ENCODE measurements at regions not wholly inside any gene's neighbourhood (a gene's known extent, or its start where the extent isn't known, plus 50 kb on each side); places are given as distances from the start of the nearest gene placed in this dataset.

- H3K27me3 ChIP-seq = peaks cover 29% of the 10 kb centered on the region
- TF ChIP-seq, protein P1, sequence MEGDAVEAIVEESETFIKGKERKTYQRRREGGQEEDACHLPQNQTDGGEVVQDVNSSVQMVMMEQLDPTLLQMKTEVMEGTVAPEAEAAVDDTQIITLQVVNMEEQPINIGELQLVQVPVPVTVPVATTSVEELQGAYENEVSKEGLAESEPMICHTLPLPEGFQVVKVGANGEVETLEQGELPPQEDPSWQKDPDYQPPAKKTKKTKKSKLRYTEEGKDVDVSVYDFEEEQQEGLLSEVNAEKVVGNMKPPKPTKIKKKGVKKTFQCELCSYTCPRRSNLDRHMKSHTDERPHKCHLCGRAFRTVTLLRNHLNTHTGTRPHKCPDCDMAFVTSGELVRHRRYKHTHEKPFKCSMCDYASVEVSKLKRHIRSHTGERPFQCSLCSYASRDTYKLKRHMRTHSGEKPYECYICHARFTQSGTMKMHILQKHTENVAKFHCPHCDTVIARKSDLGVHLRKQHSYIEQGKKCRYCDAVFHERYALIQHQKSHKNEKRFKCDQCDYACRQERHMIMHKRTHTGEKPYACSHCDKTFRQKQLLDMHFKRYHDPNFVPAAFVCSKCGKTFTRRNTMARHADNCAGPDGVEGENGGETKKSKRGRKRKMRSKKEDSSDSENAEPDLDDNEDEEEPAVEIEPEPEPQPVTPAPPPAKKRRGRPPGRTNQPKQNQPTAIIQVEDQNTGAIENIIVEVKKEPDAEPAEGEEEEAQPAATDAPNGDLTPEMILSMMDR (IDR thresholded peaks at IDR 0.05; ENCODE audit: poor library complexity) = no peak
- TF ChIP-seq EZH2phosphoT487 (IDR thresholded peaks at IDR 0.05; ENCODE audit: low read depth, severe bottlenecking, unreplicated experiment) = no peak
- no peak for TF ChIP-seq EZH2 (IDR thresholded peaks at IDR 0.05; ENCODE audit: borderline replicate concordance)
These were observed 66.4 kb upstream of the CASZ1 start for GRCh38 chr1:10862743-10863335.

DNA sequence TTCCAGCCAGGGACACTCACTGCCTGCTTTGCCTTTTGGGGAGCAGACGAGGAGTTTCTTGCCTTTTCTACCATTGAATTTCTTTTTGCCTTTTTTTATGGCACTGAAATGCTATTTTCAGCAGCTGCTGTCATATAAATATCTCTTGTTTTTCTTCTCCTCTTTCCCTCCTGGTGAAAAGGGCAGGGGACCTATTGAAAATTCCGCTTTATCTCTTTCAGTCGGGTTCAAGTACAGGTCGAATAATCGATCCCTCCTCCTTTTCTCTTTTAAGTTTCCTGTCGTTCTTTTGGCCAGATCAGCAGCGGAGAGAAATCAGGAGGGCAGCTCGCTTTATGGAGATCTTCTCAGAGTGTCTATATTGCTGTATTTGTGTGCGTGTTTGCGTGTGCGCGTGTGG, 67.4 kb upstream of the CASZ1 start:
- H3K36me3 ChIP-seq (replicated peaks; ENCODE audit: insufficient read depth, low read depth) = no peaks in the 10 kb centered on the region
- peaks cover 21% of the 10 kb centered on the region for H3K4me1 ChIP-seq (ENCODE audit: insufficient read depth)
- no peaks in the 10 kb centered on the region for H3K9me3 ChIP-seq (ENCODE audit: low read depth)
- no peaks in the 10 kb centered on the region for H4K20me1 ChIP-seq (ENCODE audit: insufficient read depth, poor library complexity, severe bottlenecking)
- WGBS (ENCODE audit: low lambda C conversion rate, missing lambda C conversion rate) = 32% methylated on average over 12 of the region's 12 CpGs
- H3K4me3 ChIP-seq = no peak overlapping the region
- no peaks in the 10 kb centered on the region for H3K79me2 ChIP-seq
- TF ChIP-seq EZH2phosphoT487 (IDR thresholded peaks at IDR 0.05; ENCODE audit: low read depth, severe bottlenecking, unreplicated experiment) (no peak), EZH2 (IDR thresholded peaks at IDR 0.05; ENCODE audit: borderline replicate concordance) (no peak)
- TF ChIP-seq, protein P1 (IDR thresholded peaks at IDR 0.05; ENCODE audit: poor library complexity) = no peak
- H3K27ac ChIP-seq = no peak overlapping the region
- peak overlapping the region; percentile 60 for H3K4me2 ChIP-seq
- DNase-seq (ENCODE audit: low spot score) = no peak
- peaks cover 29% of the 10 kb centered on the region for H3K27me3 ChIP-seq
- H2AFZ ChIP-seq = no peak overlapping the region
- H3K9me2 ChIP-seq (replicated peaks; ENCODE audit: insufficient read depth) = no peaks in the 10 kb centered on the region

More at GRCh38 chr1:10862743-10863335, 66.4 kb upstream of the CASZ1 start:
- DNase-seq (ENCODE audit: low spot score) = no peak
- Histone ChIP-seq H3K79me2 (no peaks in the 10 kb centered on the region), H3K9me2 (replicated peaks; ENCODE audit: insufficient read depth) (no peaks in the 10 kb centered on the region), H3K4me2 (no peak overlapping the region), H3K9me3 (ENCODE audit: low read depth) (no peaks in the 10 kb centered on the region), H4K20me1 (ENCODE audit: insufficient read depth, poor library complexity, severe bottlenecking) (no peaks in the 10 kb centered on the region), H3K36me3 (replicated peaks; ENCODE audit: insufficient read depth, low read depth) (no peaks in the 10 kb centered on the region), H2AFZ (no peak overlapping the region), H3K4me1 (ENCODE audit: insufficient read depth) (peaks cover 21% of the 10 kb centered on the region), H3K4me3 (no peak overlapping the region), H3K27ac (no peak overlapping the region)
- WGBS (ENCODE audit: low lambda C conversion rate, missing lambda C conversion rate) = 87% methylated on average over 18 of the region's 18 CpGs

GRCh38 chr1:10864776-10865175, 68.3 kb upstream of the CASZ1 start:
- H3K9me2 ChIP-seq (replicated peaks; ENCODE audit: insufficient read depth) = no peaks in the 10 kb centered on the region
- DNase-seq (ENCODE audit: low spot score) = no peak
- no peaks in the 10 kb centered on the region for H3K9me3 ChIP-seq (ENCODE audit: low read depth)
- H4K20me1 ChIP-seq (ENCODE audit: insufficient read depth, poor library complexity, severe bottlenecking) = no peaks in the 10 kb centered on the region
- peaks cover 29% of the 10 kb centered on the region for H3K27me3 ChIP-seq
- H2AFZ ChIP-seq = no peak overlapping the region
- H3K4me3 ChIP-seq = no peak overlapping the region
- H3K4me2 ChIP-seq = no peak overlapping the region
- H3K4me1 ChIP-seq (ENCODE audit: insufficient read depth) = peaks cover 21% of the 10 kb centered on the region
- H3K36me3 ChIP-seq (replicated peaks; ENCODE audit: insufficient read depth, low read depth) = no peaks in the 10 kb centered on the region
- no peak overlapping the region for H3K27ac ChIP-seq
- H3K79me2 ChIP-seq = no peaks in the 10 kb centered on the region
- 83% methylated on average over 9 of the region's 9 CpGs for WGBS (ENCODE audit: low lambda C conversion rate, missing lambda C conversion rate)
- TF ChIP-seq, protein P1 (IDR thresholded peaks at IDR 0.05; ENCODE audit: poor library complexity) = no peak
- TF ChIP-seq EZH2phosphoT487 (IDR thresholded peaks at IDR 0.05; ENCODE audit: low read depth, severe bottlenecking, unreplicated experiment) = no peak
- TF ChIP-seq EZH2 (IDR thresholded peaks at IDR 0.05; ENCODE audit: borderline replicate concordance) = no peak
